HG03159 (cell line): ENCODE measurements at regions not wholly inside any gene's neighbourhood (a gene's known extent, or its start where the extent isn't known, plus 50 kb on each side); places are given as distances from the start of the nearest gene placed in this dataset.

ENCODE experiments used
- ATAC-seq: cut with Tn5 transposase; IDR thresholded peaks from one replicate; pipeline ENCODE4 v1.9.1; 2021; ENCODE audit warnings: mild to moderate bottlenecking, moderate library complexity; ENCODE audit not compliant: unreplicated experiment

GRCh38 chr7:22913158-22913557, 90.5 kb upstream of the TOMM7 start:
- no peak for ATAC-seq

- ATAC-seq: no peak
These were observed 89.2 kb upstream of the TOMM7 start for GRCh38 chr7:22911889-22912288.

GRCh38 chr7:22909917-22910316, 87.3 kb upstream of the TOMM7 start:
- no peak for ATAC-seq

- ATAC-seq: no peak
These were observed 85.2 kb upstream of the TOMM7 start for GRCh38 chr7:22907805-22908204.

GRCh38 chr7:22900784-22901183, 78.1 kb upstream of the TOMM7 start:
- no peak for ATAC-seq

- no peak for ATAC-seq
These were observed 77.5 kb upstream of the TOMM7 start for GRCh38 chr7:22900101-22900500.

GRCh38 chr7:22896917-22897316, 74.3 kb upstream of the TOMM7 start:
- ATAC-seq: no peak

GRCh38 chr7:22895828-22896165, 73.1 kb upstream of the TOMM7 start:
- ATAC-seq: no peak

- ATAC-seq: no peak
These were observed 72.6 kb upstream of the TOMM7 start for GRCh38 chr7:22895140-22895827.

- ATAC-seq: no peak
These were observed 71.9 kb upstream of the TOMM7 start for GRCh38 chr7:22894546-22894945.

- no peak for ATAC-seq
These were observed 68.1 kb upstream of the TOMM7 start for GRCh38 chr7:22890773-22891172.

- ATAC-seq: peak; percentile 92
These were observed 63.2 kb upstream of the TOMM7 start for GRCh38 chr7:22885797-22886261.

- ATAC-seq: peak; percentile 44
These were observed 62.5 kb upstream of the TOMM7 start for GRCh38 chr7:22884911-22885788.

GRCh38 chr7:22882106-22882505, 59.5 kb upstream of the TOMM7 start:
- no peak for ATAC-seq

GRCh38 chr7:22879709-22880306, 57.2 kb upstream of the TOMM7 start:
- ATAC-seq: no peak

GRCh38 chr7:22879280-22879679, 56.6 kb upstream of the TOMM7 start:
- no peak for ATAC-seq

- no peak for ATAC-seq
These were observed 54.5 kb upstream of the TOMM7 start for GRCh38 chr7:22876986-22877729.

GRCh38 chr7:22875470-22875869, 52.8 kb upstream of the TOMM7 start:
- ATAC-seq: no peak

GRCh38 chr7:22874904-22875303, 52.3 kb upstream of the TOMM7 start:
- no peak for ATAC-seq
